ENCODE measurements at regions not wholly inside any gene's neighbourhood (a gene's known extent, or its start where the extent isn't known, plus 50 kb on each side); places are given as distances from the start of the nearest gene placed in this dataset.

GRCh38 chr11:121927097-121927785 lies 188.8 kb downstream of the BLID start:
- Histone ChIP-seq H3K4me1 (peaks cover 30% of the 10 kb centered on the region), H3K9me3 (no peaks in the 10 kb centered on the region), H3K27me3 (no peaks in the 10 kb centered on the region), H3K27ac (no peak overlapping the region), H3K4me3 (no peak overlapping the region), H3K36me3 (ENCODE audit: low read depth, missing control alignments) (no peaks in the 10 kb centered on the region)
- TF ChIP-seq POLR2A (IDR thresholded peaks at IDR 0.05) (no peak), CTCF (IDR thresholded peaks at IDR 0.05) (no peak)
- no peak for DNase-seq
- 70 to 93% methylated on average over 6 to 8 of the region's 8 CpGs for WGBS, 2 donors
- intact Hi-C loops (cut with DNase I; ENCODE audit: low total_unique reads) = no loop called here

- Histone ChIP-seq H3K27me3 (no peaks in the 10 kb centered on the region), H3K4me3 (no peak overlapping the region), H3K27ac (no peak overlapping the region), H3K4me1 (peaks cover 9% of the 10 kb centered on the region), H3K36me3 (ENCODE audit: low read depth, missing control alignments) (no peaks in the 10 kb centered on the region), H3K9me3 (no peaks in the 10 kb centered on the region)
- TF ChIP-seq POLR2A (IDR thresholded peaks at IDR 0.05) (no peak), CTCF (IDR thresholded peaks at IDR 0.05) (no peak)
- intact Hi-C loops (cut with DNase I; ENCODE audit: low total_unique reads) = no loop called here
- DNase-seq = no peak
- WGBS, 2 donors = 93 to 98% methylated on average over 6 of the region's 6 CpGs
Observed at GRCh38 chr11:121924191-121924590, 191.8 kb downstream of the BLID start.

- intact Hi-C loops (cut with DNase I; ENCODE audit: low total_unique reads) = no loop called here
- WGBS, 2 donors = 92 to 97% methylated on average over 1 of the region's 1 CpG
- H3K36me3 ChIP-seq (ENCODE audit: low read depth, missing control alignments) = no peaks in the 10 kb centered on the region
- no peak for DNase-seq
- TF ChIP-seq POLR2A (IDR thresholded peaks at IDR 0.05) (no peak), CTCF (IDR thresholded peaks at IDR 0.05) (no peak)
- H3K27ac ChIP-seq = no peak overlapping the region
- H3K27me3 ChIP-seq = no peaks in the 10 kb centered on the region
- H3K9me3 ChIP-seq = no peaks in the 10 kb centered on the region
- H3K4me3 ChIP-seq = no peak overlapping the region
- no peaks in the 10 kb centered on the region for H3K4me1 ChIP-seq
Observed at GRCh38 chr11:121917482-121917881, 198.5 kb downstream of the BLID start.

- no peak overlapping the region for H3K27ac ChIP-seq
- no peaks in the 10 kb centered on the region for H3K27me3 ChIP-seq
- WGBS, 2 donors = 49 to 58% methylated on average over 2 of the region's 2 CpGs
- H3K9me3 ChIP-seq = no peaks in the 10 kb centered on the region
- no peak for DNase-seq
- H3K4me1 ChIP-seq = no peaks in the 10 kb centered on the region
- TF ChIP-seq POLR2A (IDR thresholded peaks at IDR 0.05) (no peak), CTCF (IDR thresholded peaks at IDR 0.05) (no peak)
- H3K36me3 ChIP-seq (ENCODE audit: low read depth, missing control alignments) = no peaks in the 10 kb centered on the region
- intact Hi-C loops (cut with DNase I; ENCODE audit: low total_unique reads) = no loop called here
- no peak overlapping the region for H3K4me3 ChIP-seq
Observed at GRCh38 chr11:121914508-121915059, 201.4 kb downstream of the BLID start.

GRCh38 chr11:121909596-121909995 lies 206.4 kb downstream of the BLID start:
- H3K27me3 ChIP-seq = no peaks in the 10 kb centered on the region
- H3K4me3 ChIP-seq = no peak overlapping the region
- DNase-seq = no peak
- H3K4me1 ChIP-seq = no peaks in the 10 kb centered on the region
- H3K36me3 ChIP-seq (ENCODE audit: low read depth, missing control alignments) = no peaks in the 10 kb centered on the region
- intact Hi-C loops (cut with DNase I; ENCODE audit: low total_unique reads) = no loop called here
- WGBS, 2 donors = 72% methylated on average over 2 of the region's 2 CpGs
- TF ChIP-seq CTCF (IDR thresholded peaks at IDR 0.05) (no peak), POLR2A (IDR thresholded peaks at IDR 0.05) (no peak)
- no peaks in the 10 kb centered on the region for H3K9me3 ChIP-seq
- no peak overlapping the region for H3K27ac ChIP-seq

Data from testis (tissue), 2 donors.